HG02973 (cell line): ENCODE measurements at regions not wholly inside any gene's neighbourhood (a gene's known extent, or its start where the extent isn't known, plus 50 kb on each side); places are given as distances from the start of the nearest gene placed in this dataset.

Experiments used
- ATAC-seq: cut with Tn5 transposase; IDR thresholded peaks from one replicate; pipeline ENCODE4 v1.9.1; 2021; ENCODE audit warnings: moderate library complexity; ENCODE audit not compliant: unreplicated experiment

- ATAC-seq = no peak
Observed at GRCh38 chr3:43210049-43211027, 76.0 kb upstream of the SNRK start.

DNA sequence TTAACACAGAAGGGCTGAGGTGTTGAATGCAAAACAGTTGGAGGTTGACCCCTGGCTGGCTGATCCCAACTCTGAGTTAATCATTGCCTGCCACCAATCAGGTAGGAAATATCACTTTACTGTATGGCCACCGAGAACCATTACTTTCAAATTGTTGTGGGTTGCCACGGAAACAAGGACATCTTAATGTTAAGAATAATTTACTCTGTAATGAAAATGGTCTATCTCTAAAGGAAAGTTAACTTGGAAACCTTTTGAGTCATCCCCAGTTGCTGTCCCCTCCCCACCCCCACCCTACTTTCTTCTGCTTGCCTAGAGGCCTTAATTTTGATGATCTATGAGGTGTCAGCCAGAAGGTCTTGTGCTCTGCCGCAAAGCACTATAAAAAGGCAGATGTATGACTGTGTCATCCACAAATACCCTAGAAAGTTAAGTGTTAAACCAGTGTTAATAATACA lies 78.7 kb upstream of the SNRK start:
- ATAC-seq = no peak

DNA sequence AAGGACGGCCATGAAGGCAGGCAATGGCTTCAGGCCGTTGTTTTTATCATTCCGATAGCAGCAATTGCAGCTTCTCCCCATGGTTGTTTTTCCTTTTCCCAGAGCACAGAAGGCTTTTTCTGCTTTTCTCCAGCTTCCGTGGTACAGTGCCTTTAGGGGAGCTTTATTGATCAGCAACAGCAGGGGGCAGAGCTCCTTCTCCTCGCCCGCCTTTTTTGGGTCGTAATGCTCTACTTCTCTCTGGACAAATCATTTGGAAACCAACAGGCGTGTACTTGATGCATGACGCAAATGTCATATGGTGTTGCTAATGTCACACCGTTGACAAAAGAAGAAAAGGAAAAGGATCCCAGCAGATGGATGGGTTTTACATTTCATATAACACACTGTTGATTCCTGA lies 79.7 kb upstream of the SNRK start:
- no peak for ATAC-seq

DNA sequence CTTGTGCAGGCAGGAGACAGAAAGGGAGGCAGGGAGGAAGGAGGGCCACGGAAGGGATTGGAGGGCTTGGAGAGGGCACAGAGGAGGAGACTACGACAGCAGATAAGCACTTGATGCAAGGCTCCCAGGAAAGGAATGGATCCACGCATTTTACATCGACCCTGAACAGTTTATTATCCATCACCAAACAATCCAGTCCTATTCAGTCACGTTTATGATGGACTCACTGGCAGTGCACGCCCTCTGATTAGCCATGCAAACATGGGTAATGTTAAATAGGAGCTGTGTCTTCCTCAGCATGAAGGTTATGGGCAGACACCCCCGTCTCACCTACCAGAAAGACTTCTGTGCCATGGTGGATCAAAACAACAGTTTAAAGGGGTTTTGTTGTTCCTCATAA lies 80.2 kb upstream of the SNRK start:
- ATAC-seq = no peak

DNA sequence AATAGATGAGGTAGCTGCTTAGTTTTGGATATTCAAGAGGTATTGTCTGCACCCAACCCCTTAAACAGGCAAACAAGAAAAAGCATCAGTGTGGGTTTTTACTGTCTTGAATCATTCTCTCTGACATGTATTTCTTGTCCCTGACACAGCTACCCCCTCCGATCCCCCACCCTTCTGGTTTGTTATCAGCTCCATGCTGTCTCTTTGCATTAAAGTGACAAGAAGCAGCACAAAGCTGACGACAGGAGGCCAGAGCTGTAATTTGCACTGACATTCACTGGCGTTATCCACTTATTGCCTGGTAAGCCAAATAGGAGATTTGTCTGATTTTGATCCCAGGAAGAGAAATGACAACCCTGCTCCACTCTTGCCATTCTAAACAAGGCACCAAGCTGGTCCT lies 83.3 kb upstream of the SNRK start:
- no peak for ATAC-seq

GRCh38 chr3:43201581-43201980 lies 84.8 kb upstream of the SNRK start:
- no peak for ATAC-seq

GRCh38 chr3:43199645-43200306 lies 86.6 kb upstream of the SNRK start:
- no peak for ATAC-seq

DNA sequence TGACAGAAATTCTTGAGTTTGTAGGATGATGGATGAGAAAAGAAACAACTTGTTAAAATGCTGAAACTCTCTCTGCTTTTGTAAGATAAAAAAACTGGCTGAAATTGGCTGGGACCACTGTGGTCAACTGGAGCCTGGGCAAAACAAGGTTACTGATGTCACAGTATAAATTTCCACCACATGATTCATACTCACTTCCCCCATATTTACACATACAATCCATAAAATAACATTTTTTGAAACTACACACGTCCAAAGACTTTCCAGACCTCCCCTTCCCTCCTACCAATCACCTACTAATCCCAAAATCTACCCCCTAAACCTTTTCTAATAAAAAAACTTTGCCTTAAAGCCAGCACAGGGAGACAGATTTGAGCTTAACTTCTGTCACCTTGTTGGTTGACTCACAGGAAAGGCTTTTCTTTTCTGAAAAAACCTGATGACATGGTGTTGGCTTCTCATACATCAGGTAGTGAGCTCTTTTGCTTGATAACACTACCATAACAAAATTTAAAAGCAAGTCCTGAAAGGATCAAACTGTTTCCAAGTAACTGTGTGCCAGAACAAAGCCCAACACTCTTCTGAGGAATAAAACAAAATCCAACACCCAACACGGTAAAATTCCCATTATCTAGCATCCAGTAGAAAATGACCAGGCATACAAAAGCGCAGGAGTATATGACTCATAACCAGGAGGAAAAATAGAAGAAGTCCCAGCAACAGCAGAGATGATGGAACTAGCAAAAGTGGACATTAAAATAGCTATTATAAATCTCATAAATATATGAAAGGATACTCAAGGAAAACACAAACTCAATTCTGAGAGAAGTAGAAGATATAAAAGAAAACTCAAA lies 87.3 kb upstream of the SNRK start:
- no peak for ATAC-seq

DNA sequence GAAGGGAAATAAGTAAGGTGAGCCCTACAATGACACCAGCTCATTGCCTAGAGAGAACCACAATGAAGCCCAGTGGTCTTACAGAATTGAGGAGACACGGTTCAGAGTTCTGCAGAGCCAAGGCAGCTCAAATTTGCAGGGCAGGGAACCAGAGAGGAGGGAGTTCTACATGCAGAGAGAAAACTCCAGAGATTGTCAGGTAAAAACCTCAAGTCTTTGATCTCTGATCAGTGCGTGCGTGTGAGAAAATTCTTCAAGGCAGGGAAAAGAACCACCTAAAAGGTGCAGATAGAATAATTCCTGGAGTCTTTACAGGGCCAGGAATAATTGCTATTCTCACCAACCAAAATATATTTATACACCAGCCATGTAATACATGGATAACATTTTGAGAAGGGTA lies 88.0 kb upstream of the SNRK start:
- no peak for ATAC-seq

- no peak for ATAC-seq
Observed at GRCh38 chr3:43197181-43197580, 89.2 kb upstream of the SNRK start.

DNA sequence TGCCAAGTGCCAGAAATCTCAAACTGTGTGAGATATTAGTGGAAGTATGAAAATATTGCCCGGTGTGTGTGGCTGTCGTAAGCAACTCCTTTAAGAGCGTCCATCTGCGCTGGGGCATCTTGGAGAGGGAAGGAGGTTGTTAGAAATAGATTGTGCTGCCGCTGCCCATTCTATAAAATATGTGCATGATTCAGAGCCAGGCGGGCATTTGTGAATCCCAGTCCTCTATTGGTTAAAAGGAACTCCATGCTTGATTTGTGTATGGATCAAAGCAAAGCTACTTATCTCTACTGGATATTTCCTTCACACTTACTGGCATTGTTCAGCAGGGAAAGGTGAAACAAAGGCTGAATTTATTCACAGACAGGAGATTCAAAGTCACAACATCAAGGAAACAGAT lies 89.6 kb upstream of the SNRK start:
- no peak for ATAC-seq

- no peak for ATAC-seq
Observed at GRCh38 chr3:43195115-43195498, 89.2 kb upstream of the POMGNT2 start.

- no peak for ATAC-seq
Observed at GRCh38 chr3:43194490-43195114, 88.7 kb upstream of the POMGNT2 start.

DNA sequence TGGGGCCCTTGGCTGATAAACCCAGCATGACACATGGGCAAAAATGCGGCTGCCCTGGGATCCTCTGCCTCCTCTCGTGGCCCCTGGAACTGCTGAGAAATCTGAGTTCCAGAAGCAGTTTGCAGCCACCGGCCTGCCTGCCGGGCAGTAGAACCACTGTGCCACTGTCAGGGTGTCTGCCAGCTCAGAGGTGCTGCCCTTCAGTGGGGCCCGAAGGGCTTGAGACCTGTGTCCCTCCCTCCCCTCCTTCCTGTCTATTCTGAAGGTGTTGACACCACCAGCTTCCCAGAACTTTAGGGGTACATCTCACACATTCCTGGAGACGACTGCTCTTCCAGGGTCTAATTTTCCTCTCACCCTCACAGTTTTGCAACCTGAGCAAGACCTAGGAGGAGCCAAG lies 88.2 kb upstream of the POMGNT2 start:
- ATAC-seq = no peak

- ATAC-seq = no peak
Observed at GRCh38 chr3:43192028-43192427, 86.1 kb upstream of the POMGNT2 start.

DNA sequence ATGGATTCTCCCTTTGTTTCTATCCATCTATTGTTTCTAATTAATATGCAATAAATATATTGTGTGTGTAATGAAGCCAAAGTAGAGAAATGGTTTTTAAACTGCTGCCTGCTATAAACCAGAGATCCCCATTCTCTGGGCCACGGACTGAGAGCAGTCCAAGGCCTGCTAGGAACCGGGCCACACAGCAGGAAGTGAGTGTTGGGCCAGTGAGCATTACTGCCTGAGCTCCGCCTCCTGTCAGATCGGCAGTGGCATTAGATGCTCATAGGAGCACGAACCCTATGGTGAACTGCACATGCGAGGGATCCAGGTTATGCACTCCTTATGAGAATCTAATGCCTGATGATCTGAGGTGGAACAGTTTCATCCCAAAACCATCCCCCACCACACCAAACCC lies 85.2 kb upstream of the POMGNT2 start:
- no peak for ATAC-seq

DNA sequence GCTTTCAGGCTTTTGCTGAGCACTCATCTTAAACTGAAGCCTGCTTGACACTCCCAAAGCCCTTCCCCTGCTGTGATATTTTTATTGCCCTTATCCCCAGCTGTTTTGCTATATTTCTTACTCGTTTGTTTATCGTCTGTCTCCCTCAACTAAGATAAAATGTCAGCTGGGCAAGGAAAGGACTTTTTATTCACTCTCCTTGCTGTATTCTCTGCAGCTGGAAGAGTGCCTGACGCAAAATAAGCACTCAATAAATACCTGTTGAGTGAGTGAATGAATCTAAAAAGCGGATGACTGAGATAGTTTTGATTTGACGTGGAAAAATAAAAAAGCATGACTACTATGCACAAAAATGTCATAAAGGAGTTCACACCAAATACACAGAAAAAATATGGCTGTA lies 84.8 kb upstream of the POMGNT2 start:
- ATAC-seq = no peak

- no peak for ATAC-seq
Observed at GRCh38 chr3:43187836-43188479, 82.1 kb upstream of the POMGNT2 start.

DNA sequence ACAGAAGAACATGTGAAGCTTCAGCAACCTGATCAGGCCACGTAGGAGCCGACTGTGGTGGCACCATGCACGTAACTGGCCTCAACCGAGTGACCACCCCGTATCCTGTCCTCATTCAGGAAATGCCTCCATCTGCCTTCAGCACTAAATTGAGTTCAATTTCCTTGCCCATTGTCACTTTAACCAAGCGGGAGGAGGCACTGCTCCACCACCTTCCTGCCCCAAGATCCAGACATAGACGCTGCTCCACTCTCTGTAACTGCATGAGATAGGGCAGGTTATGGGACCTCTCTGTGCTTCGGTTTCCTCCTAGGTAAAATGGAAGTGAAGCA lies 80.1 kb upstream of the POMGNT2 start:
- no peak for ATAC-seq

- no peak for ATAC-seq
Observed at GRCh38 chr3:43185274-43185982, 79.5 kb upstream of the POMGNT2 start.
